Liver (tissue), 8 donors: ENCODE measurements at regions not wholly inside any gene's neighbourhood (a gene's known extent, or its start where the extent isn't known, plus 50 kb on each side); places are given as distances from the start of the nearest gene placed in this dataset.

Experiments
- DNase-seq: peaks from one replicate; pipeline ENCODE4 v3.0.0-alpha.2; 2017; ENCODE audit warnings: low spot score
- H3K27ac ChIP-seq, 2 donors: one replicate each; pipeline ENCODE4 v1.7.0; 2013; ENCODE audit warnings: inconsistent platforms in 2 of 2, low read length in 2 of 2, control low read depth in 1 of 2, low read depth in 1 of 2, mild to moderate bottlenecking in 1 of 2
- H3K27me3 ChIP-seq, 4 donors: one replicate each; pipeline versions ENCODE4 v1.6.1 to v1.7.0; 2013; ENCODE audit warnings: low read length in 3 of 4, inconsistent platforms in 1 of 4, mild to moderate bottlenecking in 1 of 4, moderate library complexity in 1 of 4; ENCODE audit not compliant: control insufficient read depth in 4 of 4, insufficient read depth in 4 of 4
- H3K36me3 ChIP-seq, 4 donors: one replicate each; pipeline versions ENCODE4 v1.6.1 to v1.7.0; 2013; ENCODE audit warnings: low read length in 3 of 4, mild to moderate bottlenecking in 3 of 4, low read depth in 1 of 4, moderate library complexity in 1 of 4; ENCODE audit not compliant: control insufficient read depth in 4 of 4, insufficient read depth in 3 of 4
- H3K4me1 ChIP-seq, 4 donors: one replicate each; pipeline versions ENCODE4 v1.6.1 to v1.7.0; 2013; ENCODE audit warnings: low read length in 3 of 4, mild to moderate bottlenecking in 3 of 4, moderate library complexity in 1 of 4; ENCODE audit not compliant: control insufficient read depth in 4 of 4, insufficient read depth in 4 of 4
- H3K4me3 ChIP-seq, 3 donors: one replicate each; pipeline versions ENCODE4 v1.6.1 to v1.7.0; 2013; ENCODE audit warnings: low read length in 3 of 3, control low read depth in 1 of 3, low read depth in 1 of 3, mild to moderate bottlenecking in 1 of 3
- H3K9ac ChIP-seq, 2 donors: one replicate each; pipeline ENCODE4 v1.7.0; 2013; ENCODE audit warnings: low read length in 2 of 2, mild to moderate bottlenecking in 2 of 2, moderate library complexity in 2 of 2, control low read depth in 1 of 2, low read depth in 1 of 2
- H3K9me3 ChIP-seq, 4 donors: one replicate each; pipeline versions ENCODE4 v1.6.1 to v1.7.0; 2013; ENCODE audit warnings: low read length in 3 of 4; ENCODE audit not compliant: control insufficient read depth in 4 of 4
- CTCF ChIP-seq: fragments of 150-350 bp; IDR thresholded peaks from 2 replicates; pipeline ENCODE4 v1.5.1; 2017; ENCODE audit warnings: improper control_type of control experiment, low read depth, low read length; ENCODE audit not compliant: missing input control
- EGR1 ChIP-seq, 2 donors: IDR thresholded peaks; 2 replicates each; pipeline ENCODE4 v1.6.1; 2016 to 2018; ENCODE audit warnings: antibody characterized with exemption in 2 of 2, low read depth in 2 of 2
- FOXA1 ChIP-seq: IDR thresholded peaks from 2 replicates; pipeline ENCODE4 v1.6.1; 2016; ENCODE audit warnings: antibody characterized with exemption
- FOXA2 ChIP-seq: IDR thresholded peaks from 2 replicates; pipeline ENCODE4 v1.6.1; 2016; ENCODE audit warnings: antibody characterized with exemption
- GABPA ChIP-seq, 2 donors: IDR thresholded peaks in 1 of 2; conservative IDR thresholded peaks in 1 of 2; 2 replicates each; pipeline ENCODE4 v1.6.1; 2016; ENCODE audit warnings: antibody characterized with exemption in 2 of 2, mild to moderate bottlenecking in 1 of 2, moderate library complexity in 1 of 2
- HNF4A ChIP-seq, 2 donors: conservative IDR thresholded peaks; 2 replicates each; pipeline ENCODE4 v1.6.1; 2016; ENCODE audit warnings: antibody characterized with exemption in 2 of 2, mild to moderate bottlenecking in 2 of 2
- HNF4G ChIP-seq: IDR thresholded peaks from 2 replicates; pipeline ENCODE4 v1.6.1; 2016; ENCODE audit warnings: antibody characterized with exemption
- MAX ChIP-seq: IDR thresholded peaks from 2 replicates; pipeline ENCODE4 v1.6.1; 2016; ENCODE audit warnings: antibody characterized with exemption
- NR2F2 ChIP-seq: IDR thresholded peaks from 2 replicates; pipeline ENCODE4 v1.6.1; 2016; ENCODE audit warnings: antibody characterized with exemption
- RAD21 ChIP-seq, 2 donors: IDR thresholded peaks; 2 replicates each; pipeline ENCODE4 v1.6.1; 2016; ENCODE audit warnings: antibody characterized with exemption in 2 of 2, mild to moderate bottlenecking in 2 of 2
- REST ChIP-seq: IDR thresholded peaks from 2 replicates; pipeline ENCODE4 v1.6.1; 2016; ENCODE audit warnings: antibody characterized with exemption, mild to moderate bottlenecking
- RXRA ChIP-seq, 2 donors: IDR thresholded peaks; 2 replicates each; pipeline ENCODE4 v1.6.1; 2017 to 2018; ENCODE audit warnings: antibody characterized with exemption in 2 of 2, mild to moderate bottlenecking in 1 of 2
- SP1 ChIP-seq: IDR thresholded peaks from 2 replicates; pipeline ENCODE4 v1.6.1; 2018; ENCODE audit warnings: antibody characterized with exemption, mild to moderate bottlenecking
- TAF1 ChIP-seq: conservative IDR thresholded peaks from 2 replicates; pipeline ENCODE4 v1.6.1; 2016; ENCODE audit warnings: antibody characterized with exemption, mild to moderate bottlenecking
- YY1 ChIP-seq: IDR thresholded peaks from 2 replicates; pipeline ENCODE4 v1.6.1; 2016; ENCODE audit warnings: antibody characterized with exemption, mild to moderate bottlenecking
- ZBTB33 ChIP-seq: IDR thresholded peaks from 2 replicates; pipeline ENCODE4 v1.6.1; 2016; ENCODE audit warnings: antibody characterized with exemption
- WGBS: extraction: QIAGEN DNeasy Blood & Tissue Kit; methylation state at CpG from one replicate; pipeline ENCODE4 v1.1.7; 2013; 5-methylcytosine and 5-hydroxymethylcytosine counted together
- TF ChIP-seq, protein P1 (sequence below): IDR thresholded peaks from 2 replicates; pipeline ENCODE4 v1.6.1; 2016; ENCODE audit warnings: antibody characterized with exemption
- donor health status: healthy.
- donor health status: healthy.
- donor health status: healthy.
- donor health status: healthy.
- donor health status: healthy.

GRCh38 chr2:160737247-160737646 is 243.6 kb upstream of the RBMS1 start:
- Histone ChIP-seq H3K4me3 (no peak overlapping the region), H3K27ac (no peak overlapping the region), H3K36me3 (no peaks in the 10 kb centered on the region), H3K4me1 (no peaks in the 10 kb centered on the region), H3K9ac (no peak overlapping the region), H3K27me3 (peaks cover 0 to 4% (median 0%) of the 10 kb centered on the region in 4 donors), H3K9me3 (no peaks in the 10 kb centered on the region)
- DNase-seq, result no peak
- WGBS, result 61% methylated on average over 4 of the region's 4 CpGs
- TF ChIP-seq EGR1 (IDR thresholded peaks at IDR 0.05; ENCODE audit: low read depth in 2 of 2) (no peak), RAD21 (IDR thresholded peaks at IDR 0.05) (no peak), SP1 (no peak), YY1 (no peak), REST (no peak), NR2F2 (no peak)
- TF ChIP-seq, protein P1, sequence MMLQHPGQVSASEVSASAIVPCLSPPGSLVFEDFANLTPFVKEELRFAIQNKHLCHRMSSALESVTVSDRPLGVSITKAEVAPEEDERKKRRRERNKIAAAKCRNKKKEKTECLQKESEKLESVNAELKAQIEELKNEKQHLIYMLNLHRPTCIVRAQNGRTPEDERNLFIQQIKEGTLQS, result no peak

DNA sequence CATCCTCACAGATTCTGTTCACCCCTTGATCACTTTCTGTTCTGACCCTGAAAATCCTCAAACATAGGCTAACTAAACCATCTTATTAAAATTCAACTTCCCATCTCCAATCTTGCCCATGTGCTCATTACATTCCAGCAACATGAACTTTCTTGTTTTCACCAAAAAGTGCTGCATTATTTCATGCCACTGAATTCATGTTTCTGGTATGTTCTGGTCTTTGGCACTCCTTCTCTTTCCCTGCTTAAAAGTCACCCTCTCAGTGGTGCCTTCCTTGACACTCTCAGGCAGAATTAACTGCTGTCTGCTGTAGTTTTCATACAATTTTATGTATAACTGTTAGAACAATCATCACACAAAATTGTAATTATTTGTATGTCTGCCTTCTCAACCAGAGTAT is 247.7 kb upstream of the RBMS1 start:
- H3K36me3 ChIP-seq, result no peaks in the 10 kb centered on the region
- H3K27me3 ChIP-seq, result peaks cover 0 to 4% (median 0%) of the 10 kb centered on the region in 4 donors
- H3K9me3 ChIP-seq, result no peaks in the 10 kb centered on the region
- no peaks in the 10 kb centered on the region for H3K4me1 ChIP-seq
- H3K27ac ChIP-seq, result no peak overlapping the region
- no peak overlapping the region for H3K9ac ChIP-seq
- TF ChIP-seq HNF4A (conservative IDR thresholded peaks at IDR 0.05), result no peak
- no peak for TF ChIP-seq TAF1
- TF ChIP-seq CTCF, result no peak
- no peak for TF ChIP-seq REST
- no peak for TF ChIP-seq GABPA (IDR thresholded peaks at IDR 0.05 in 1 of 2, conservative IDR thresholded peaks at IDR 0.05 in 1 of 2)
- TF ChIP-seq NR2F2, result no peak
- TF ChIP-seq RXRA (IDR thresholded peaks at IDR 0.05), result no peak
- no peak for TF ChIP-seq RAD21 (IDR thresholded peaks at IDR 0.05)
- TF ChIP-seq, protein P1, result no peak
- no peak for TF ChIP-seq HNF4G
- no peak for TF ChIP-seq FOXA1
- no peak for TF ChIP-seq MAX
- TF ChIP-seq YY1, result no peak
- no peak for TF ChIP-seq ZBTB33
- TF ChIP-seq EGR1 (IDR thresholded peaks at IDR 0.05; ENCODE audit: low read depth in 2 of 2), result no peak
- no peak for TF ChIP-seq FOXA2
- no peak for TF ChIP-seq SP1
- no peak for DNase-seq
- no peak overlapping the region for H3K4me3 ChIP-seq
